SKM-1 (cell line): ENCODE measurements at regions not wholly inside any gene's neighbourhood (a gene's known extent, or its start where the extent isn't known, plus 50 kb on each side); places are given as distances from the start of the nearest gene placed in this dataset.

Experiments
- DNase-seq: peaks from one replicate; lab custom pipeline; 2025; ENCODE audit not compliant: unreplicated experiment; lab: John Stamatoyannopoulos, UW

- no peak for DNase-seq
Observed at GRCh38 chr2:223503746-223504145, 98.4 kb downstream of the SCG2 start.

DNA sequence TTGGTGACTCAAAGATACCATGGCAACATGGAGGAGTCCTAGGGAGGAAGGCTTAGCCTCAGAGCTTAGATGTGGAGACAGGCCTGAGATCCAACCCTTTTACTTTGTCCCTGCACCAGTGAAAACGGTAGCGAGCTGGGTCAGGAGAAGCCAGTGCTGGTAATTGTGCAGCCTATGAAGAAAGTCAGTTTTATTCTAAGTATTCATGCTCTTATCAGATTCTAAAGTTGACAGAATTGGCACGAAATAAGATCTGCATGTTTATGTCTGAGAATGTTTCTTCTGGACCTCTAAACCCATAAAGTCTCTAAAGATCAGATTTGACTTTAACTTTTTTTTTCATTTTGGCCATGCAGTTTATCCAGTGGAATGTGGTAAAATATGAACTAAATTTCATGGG, 93.8 kb downstream of the SCG2 start:
- DNase-seq, result no peak

DNA sequence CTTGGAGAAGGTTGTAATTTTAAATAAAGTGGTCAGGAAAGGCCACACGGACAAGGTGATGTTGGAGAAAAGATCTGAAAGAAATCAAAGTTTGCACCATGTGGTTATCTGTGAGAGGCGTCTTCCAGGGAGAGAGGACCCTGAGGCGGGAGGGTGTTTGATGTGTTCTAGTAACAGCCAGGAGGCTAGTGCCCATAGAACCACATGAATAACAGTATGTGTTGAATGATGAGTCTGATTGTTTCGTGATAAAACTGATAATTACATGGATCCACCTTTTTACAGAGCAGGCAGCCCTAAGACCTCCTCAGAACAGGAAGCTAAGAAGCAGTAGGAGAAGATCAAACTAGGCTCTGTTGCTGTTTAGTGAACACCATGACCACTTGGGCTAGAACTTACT, 91.4 kb downstream of the SCG2 start:
- DNase-seq, result no peak

- no peak for DNase-seq
Observed at GRCh38 chr2:223511168-223511567, 91.0 kb downstream of the SCG2 start.

GRCh38 chr2:223513771-223514455, 88.2 kb downstream of the SCG2 start:
- DNase-seq, result no peak

- no peak for DNase-seq
Observed at GRCh38 chr2:223519471-223519870, 82.7 kb downstream of the SCG2 start.

- no peak for DNase-seq
Observed at GRCh38 chr2:223522796-223523195, 79.4 kb downstream of the SCG2 start.

- DNase-seq, result no peak
Observed at GRCh38 chr2:223523551-223524001, 78.6 kb downstream of the SCG2 start.

DNA sequence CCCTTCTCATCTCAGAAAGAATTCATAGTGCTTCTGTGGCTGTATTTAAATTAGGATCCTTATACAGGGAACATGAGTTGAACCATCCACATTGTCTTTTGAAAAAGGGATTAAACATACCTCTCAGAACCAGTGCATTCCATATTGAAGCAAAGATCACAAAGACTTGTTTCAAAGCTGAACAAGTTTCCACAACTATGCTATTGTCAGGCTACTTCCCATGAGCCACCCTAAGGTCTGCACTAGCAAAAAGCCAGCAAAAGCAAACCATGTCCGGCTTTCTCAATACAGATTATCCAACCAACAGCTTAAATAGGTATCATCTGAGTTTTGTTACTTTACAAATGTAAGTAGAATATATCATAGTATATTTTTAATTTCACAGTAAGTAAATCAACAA, 78.1 kb downstream of the SCG2 start:
- no peak for DNase-seq

GRCh38 chr2:223526106-223526505, 76.1 kb downstream of the SCG2 start:
- no peak for DNase-seq

DNA sequence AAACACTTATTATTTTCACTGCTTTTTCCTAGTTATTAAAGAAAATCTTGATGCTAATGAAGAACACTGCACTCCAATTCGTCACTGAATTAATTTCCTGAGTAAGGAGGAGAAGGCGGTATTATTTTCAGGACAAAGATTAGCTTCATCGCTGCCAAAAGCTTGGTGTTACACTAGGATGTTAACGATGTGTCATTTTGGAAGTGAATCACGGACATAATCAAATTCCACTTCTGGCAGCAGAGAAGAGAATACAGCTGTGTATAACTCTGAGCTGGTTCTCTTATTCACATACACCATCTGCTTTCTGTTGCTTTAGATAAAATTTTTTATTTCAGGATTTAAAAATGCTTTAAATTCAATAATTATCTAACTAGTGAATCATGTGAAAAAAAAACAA, 74.1 kb downstream of the SCG2 start:
- DNase-seq, result no peak

DNA sequence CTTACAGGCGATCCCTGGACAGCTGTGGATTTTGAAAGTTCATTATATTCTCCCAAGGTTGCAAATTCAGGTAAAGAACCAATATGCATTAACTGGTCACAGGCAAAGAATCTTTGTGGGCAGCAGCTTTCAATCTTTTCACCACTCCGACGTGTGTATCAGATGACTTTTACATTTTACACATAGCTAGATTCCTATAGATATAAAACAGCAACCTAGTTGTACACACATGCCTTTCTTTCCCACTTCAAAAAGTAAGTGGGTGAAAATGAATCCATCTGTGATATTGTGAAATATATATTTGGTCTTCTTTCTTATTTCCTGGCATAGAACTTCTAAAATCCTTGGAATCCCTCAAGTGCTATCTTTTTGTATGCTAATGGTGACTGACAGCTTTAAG, 72.5 kb downstream of the SCG2 start:
- no peak for DNase-seq

GRCh38 chr2:223530811-223531210, 71.3 kb downstream of the SCG2 start:
- no peak for DNase-seq

- no peak for DNase-seq
Observed at GRCh38 chr2:223532161-223532560, 70.0 kb downstream of the SCG2 start.

DNA sequence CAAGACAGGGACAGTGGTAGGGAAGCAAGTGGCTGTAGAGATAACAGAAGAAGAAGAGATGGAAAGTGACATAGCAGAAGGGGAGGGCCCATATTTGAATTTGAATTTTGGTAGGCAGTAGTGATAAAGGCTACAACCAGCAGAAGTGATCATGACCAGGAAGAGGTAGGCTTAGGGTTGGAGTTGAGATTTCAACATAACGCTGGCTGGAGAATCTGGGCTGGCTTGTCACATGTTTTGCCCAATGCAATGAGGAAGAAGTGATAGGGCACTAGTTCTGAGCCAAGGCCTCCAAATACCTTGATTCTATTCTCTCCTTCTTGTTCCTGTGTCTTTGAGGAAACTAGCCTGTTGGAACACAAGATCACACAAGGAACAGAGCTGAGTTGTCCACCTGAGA, 69.4 kb downstream of the SCG2 start:
- DNase-seq, result no peak

- DNase-seq, result no peak
Observed at GRCh38 chr2:223536546-223536945, 65.6 kb downstream of the SCG2 start.

GRCh38 chr2:223537115-223537514, 65.0 kb downstream of the SCG2 start:
- no peak for DNase-seq

DNA sequence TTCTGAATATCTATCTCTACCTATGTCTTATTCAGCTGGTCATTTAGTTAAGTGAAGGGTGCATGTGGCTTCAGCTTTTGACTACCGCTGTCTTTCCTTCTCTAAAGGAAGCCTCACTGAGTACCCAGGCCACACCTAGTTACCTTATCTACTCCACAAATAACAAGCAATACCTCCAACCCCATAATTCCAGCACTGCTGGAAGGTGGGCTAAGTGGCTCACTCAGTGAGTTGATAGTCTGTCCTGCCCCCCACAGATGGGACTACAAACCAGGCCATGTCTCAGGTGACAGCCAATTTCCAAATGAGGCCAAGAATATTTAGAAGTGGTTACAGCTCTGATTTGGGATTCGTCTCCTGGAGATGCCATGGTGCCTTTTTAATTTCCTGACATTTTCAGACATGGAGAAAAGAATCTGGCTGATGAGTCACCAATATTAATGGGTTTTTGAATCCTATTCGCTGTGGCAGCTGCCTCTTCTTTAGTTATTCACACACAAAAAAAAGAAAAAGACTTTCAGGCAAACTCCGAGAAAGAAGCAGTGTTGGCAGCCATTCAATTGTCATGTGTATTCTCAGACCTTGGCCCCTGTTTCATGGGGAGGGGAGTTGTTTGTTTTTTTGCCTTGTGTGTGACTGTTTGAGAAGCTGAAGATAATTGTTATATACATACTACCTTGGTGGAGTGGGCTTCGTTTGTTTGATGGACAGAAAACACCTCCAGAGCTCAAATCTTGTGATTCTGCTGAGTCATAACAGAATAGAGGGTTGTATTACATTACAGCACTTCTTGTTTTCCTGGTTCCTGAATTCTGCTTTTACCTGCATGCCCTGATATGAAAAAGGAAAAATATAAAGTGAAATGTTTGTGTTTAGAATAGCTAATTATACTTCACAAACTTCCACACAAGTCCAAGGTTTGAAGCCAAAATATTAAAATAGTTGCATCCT, 64.2 kb downstream of the SCG2 start:
- DNase-seq, result no peak

DNA sequence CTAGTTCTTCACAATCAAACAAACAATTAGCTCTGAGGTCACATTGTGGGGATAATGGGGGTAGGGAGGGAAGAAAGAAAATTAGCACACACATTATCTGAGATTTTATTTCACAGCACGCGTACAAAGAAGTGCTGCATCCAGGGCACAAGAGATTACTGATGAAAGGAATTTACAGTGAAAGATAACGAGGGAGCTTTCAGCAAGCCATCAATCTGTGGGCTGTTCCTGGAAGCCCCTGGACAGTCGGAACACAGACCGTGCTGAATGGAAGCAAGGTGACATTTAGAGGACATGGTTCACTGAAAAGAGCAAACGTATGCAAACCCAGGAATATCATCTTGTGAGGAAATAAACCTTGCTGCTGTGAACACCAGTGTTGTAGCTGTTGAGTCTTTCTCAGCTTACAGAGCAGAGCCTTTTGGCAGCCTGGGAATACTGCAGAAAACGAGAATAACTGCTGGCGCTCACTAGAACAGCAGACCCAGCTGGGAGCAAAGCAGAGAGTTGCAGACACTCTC, 63.2 kb downstream of the SCG2 start:
- DNase-seq, result no peak

DNA sequence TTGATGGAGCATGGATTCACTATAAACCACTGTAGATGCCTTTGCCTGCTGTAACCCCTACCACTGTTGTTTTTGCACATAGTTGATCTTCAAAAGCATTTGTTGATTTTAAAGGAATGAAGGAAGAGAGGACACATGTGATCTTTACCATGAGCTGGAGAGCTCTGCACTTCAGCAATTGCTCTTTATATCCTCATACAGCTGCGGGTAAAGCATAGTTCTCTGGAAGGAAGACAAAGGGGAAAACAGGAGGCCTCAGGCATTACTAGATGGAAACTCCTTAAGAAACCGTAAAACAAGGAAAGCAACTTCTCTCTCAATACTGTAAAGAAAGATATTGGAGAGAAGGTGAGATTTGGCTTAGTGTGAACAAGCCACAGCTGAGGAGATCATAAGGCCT, 60.6 kb downstream of the SCG2 start:
- DNase-seq, result no peak

- DNase-seq, result no peak
Observed at GRCh38 chr2:223542501-223542900, 59.7 kb downstream of the SCG2 start.

GRCh38 chr2:223545406-223545805, 56.8 kb downstream of the SCG2 start:
- DNase-seq, result no peak
